Brain microvascular endothelial cell (primary cell): ENCODE measurements at regions not wholly inside any gene's neighbourhood (a gene's known extent, or its start where the extent isn't known, plus 50 kb on each side); places are given as distances from the start of the nearest gene placed in this dataset.

Source experiments
- DNase-seq: peaks from one replicate; pipeline ENCODE4 v3.0.0-alpha.2; 2020
- H3K27ac ChIP-seq: fragments of 250-450 bp; sonication (Bioruptor Pico); 2 replicates; pipeline ENCODE4 v1.5.1; 2020; ENCODE audit warnings: mild to moderate bottlenecking, moderate library complexity
- H3K27me3 ChIP-seq: fragments of 250-450 bp; sonication (Bioruptor Pico); replicated peaks from 2 replicates; pipeline ENCODE4 v1.5.1; 2020; ENCODE audit warnings: mild to moderate bottlenecking
- H3K36me3 ChIP-seq: fragments of 250-450 bp; sonication (Bioruptor Pico); replicated peaks from 2 replicates; pipeline ENCODE4 v1.5.1; 2020; ENCODE audit warnings: mild to moderate bottlenecking
- H3K4me3 ChIP-seq: 2 replicates; pipeline ENCODE4 v1.5.1; 2011; ENCODE audit warnings: low read depth, mild to moderate bottlenecking, control low read depth, low read length, moderate library complexity
- CTCF ChIP-seq: IDR thresholded peaks from 2 replicates; pipeline ENCODE4 v1.5.1; 2011; ENCODE audit warnings: low read depth, mild to moderate bottlenecking, moderate library complexity, low read length, control low read depth, inconsistent platforms; ENCODE audit errors: missing control alignments
- in situ Hi-C: cut with HindIII; loops from 2 replicates; pipeline ENCODE4 v1.10.0; 2017; ENCODE audit warnings: low sequenced_read_pairs, low pct_ligation_motif_present

- no peak for DNase-seq
- no peaks in the 10 kb centered on the region for H3K27me3 ChIP-seq
- no peak for TF ChIP-seq CTCF
- no peak overlapping the region for H3K27ac ChIP-seq
- no peak overlapping the region for H3K4me3 ChIP-seq
- in situ Hi-C loops, result no loop called here
- no peaks in the 10 kb centered on the region for H3K36me3 ChIP-seq
Measured at GRCh38 chr14:22486675-22487074, 102.3 kb downstream of the DAD1 start.

GRCh38 chr14:22485649-22486048 lies 103.4 kb downstream of the DAD1 start:
- no peak for TF ChIP-seq CTCF
- in situ Hi-C loops, result no loop called here
- Histone ChIP-seq H3K27me3 (no peaks in the 10 kb centered on the region), H3K27ac (no peak overlapping the region), H3K4me3 (no peak overlapping the region), H3K36me3 (no peaks in the 10 kb centered on the region)
- DNase-seq, result no peak

GRCh38 chr14:22485178-22485577 lies 103.8 kb downstream of the DAD1 start:
- Histone ChIP-seq H3K27me3 (no peaks in the 10 kb centered on the region), H3K27ac (no peak overlapping the region), H3K36me3 (no peaks in the 10 kb centered on the region), H3K4me3 (no peak overlapping the region)
- in situ Hi-C loops, result no loop called here
- peak; percentile 24 for DNase-seq
- TF ChIP-seq CTCF, result no peak

- Histone ChIP-seq H3K27me3 (no peaks in the 10 kb centered on the region), H3K27ac (no peak overlapping the region), H3K36me3 (no peaks in the 10 kb centered on the region), H3K4me3 (no peak overlapping the region)
- DNase-seq, result peak; percentile 32
- in situ Hi-C loops, result no loop called here
- no peak for TF ChIP-seq CTCF
Measured at GRCh38 chr14:22484632-22485031, 104.4 kb downstream of the DAD1 start.

GRCh38 chr14:22483863-22484593 lies 105.0 kb downstream of the DAD1 start:
- TF ChIP-seq CTCF, result no peak
- in situ Hi-C loops, result no loop called here
- peak; percentile 57 for DNase-seq
- Histone ChIP-seq H3K27me3 (no peaks in the 10 kb centered on the region), H3K36me3 (no peaks in the 10 kb centered on the region), H3K27ac (no peak overlapping the region), H3K4me3 (no peak overlapping the region)
